ENCODE measurements at regions not wholly inside any gene's neighbourhood (a gene's known extent, or its start where the extent isn't known, plus 50 kb on each side); places are given as distances from the start of the nearest gene placed in this dataset.

GRCh38 chr2:120431386-120432292, 85.7 kb downstream of the INHBB start:
- TF ChIP-seq ZNF221 (tag by site-specific recombination; IDR thresholded peaks at IDR 0.05; ENCODE audit: borderline replicate concordance) (no peak), ZBTB7A (tag by site-specific recombination; IDR thresholded peaks at IDR 0.05; ENCODE audit: low read depth) (no peak), CTCF (tag by site-specific recombination; IDR thresholded peaks at IDR 0.05) (no peak), PBX3 (CRISPR knock-in tag; IDR thresholded peaks at IDR 0.05) (no peak), ZNF16 (tag by site-specific recombination; IDR thresholded peaks at IDR 0.05; ENCODE audit: low read depth) (no peak), PATZ1 (tag by site-specific recombination; IDR thresholded peaks at IDR 0.05) (no peak), RBAK (tag by site-specific recombination; IDR thresholded peaks at IDR 0.05) (no peak), ZNF292 (tag by site-specific recombination; IDR thresholded peaks at IDR 0.05; ENCODE audit: borderline replicate concordance, low read depth) (no peak)
